CD4-positive, alpha-beta T cell treated with Interleukin-2 at 100 ng/mL for 4 hours (primary cell): ENCODE measurements at regions not wholly inside any gene's neighbourhood (a gene's known extent, or its start where the extent isn't known, plus 50 kb on each side); places are given as distances from the start of the nearest gene placed in this dataset.
"Not testable (repeated sequence)": the region's sequence is repeated elsewhere in the genome, so short reads cannot be mapped to it uniquely, and the experiment has no call there.

ENCODE experiments used
- DNase-seq: peaks from one replicate; pipeline ENCODE4 v3.0.0-alpha.2; 2020; ENCODE audit warnings: low spot score

DNA sequence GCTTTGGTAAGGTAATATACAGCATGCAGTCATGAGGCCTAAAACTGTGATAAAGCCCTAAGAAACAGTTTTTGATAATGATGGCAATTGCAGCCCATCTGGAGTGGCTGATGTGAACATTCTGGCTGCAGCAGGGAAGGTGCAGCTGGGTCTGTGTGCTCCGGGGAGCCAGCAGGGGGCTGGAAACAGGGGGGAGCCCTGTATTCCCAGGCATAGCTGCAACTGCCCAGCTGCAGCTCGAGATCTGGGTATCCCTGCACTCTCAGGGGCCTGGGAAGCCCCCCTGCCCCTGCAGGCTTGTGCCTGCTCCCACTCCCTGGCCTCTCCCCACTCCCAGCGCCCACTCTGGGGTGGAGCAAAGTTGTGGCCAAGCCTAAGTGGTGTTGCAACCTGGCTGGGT, 95.6 kb downstream of the RRAGB start:
- no peak for DNase-seq

DNA sequence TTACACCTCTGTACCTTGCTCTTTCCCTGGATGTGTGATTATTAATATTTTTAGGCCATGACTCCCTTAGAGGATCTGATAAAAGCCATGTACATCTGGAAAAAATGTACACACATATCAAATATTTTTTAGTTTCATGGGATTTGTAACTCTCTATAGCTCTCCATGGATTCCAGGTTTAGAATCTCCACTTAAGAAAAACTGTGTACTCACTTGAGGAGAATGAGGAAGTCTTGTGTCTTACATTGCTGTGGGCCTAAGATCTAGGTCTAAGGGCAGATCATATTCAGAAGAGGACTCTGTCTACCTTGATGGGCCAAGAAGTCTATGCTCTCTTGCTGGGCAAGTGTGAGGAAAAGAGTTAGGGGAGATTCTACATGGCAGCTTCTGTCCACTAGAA, 98.0 kb downstream of the RRAGB start:
- no peak for DNase-seq

DNA sequence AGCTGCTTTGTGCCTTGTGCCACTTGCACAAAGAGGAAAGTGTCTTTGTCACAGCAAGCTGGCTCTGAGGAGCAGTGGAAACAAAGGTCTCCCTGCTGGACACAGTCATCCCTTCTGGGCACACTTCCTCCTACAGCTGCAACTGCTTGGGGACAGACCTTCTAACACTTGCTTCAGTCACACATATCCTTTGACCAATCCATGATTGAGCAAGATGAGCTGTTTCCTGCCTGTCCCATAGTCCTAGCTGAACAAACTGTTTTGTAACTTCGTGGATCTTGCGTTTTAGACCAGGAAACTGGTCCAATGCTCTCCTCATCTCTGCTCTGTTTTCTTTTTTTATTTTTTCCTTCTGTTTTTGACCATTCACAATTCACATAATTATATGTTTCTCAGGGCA, 98.5 kb downstream of the RRAGB start:
- no peak for DNase-seq

DNA sequence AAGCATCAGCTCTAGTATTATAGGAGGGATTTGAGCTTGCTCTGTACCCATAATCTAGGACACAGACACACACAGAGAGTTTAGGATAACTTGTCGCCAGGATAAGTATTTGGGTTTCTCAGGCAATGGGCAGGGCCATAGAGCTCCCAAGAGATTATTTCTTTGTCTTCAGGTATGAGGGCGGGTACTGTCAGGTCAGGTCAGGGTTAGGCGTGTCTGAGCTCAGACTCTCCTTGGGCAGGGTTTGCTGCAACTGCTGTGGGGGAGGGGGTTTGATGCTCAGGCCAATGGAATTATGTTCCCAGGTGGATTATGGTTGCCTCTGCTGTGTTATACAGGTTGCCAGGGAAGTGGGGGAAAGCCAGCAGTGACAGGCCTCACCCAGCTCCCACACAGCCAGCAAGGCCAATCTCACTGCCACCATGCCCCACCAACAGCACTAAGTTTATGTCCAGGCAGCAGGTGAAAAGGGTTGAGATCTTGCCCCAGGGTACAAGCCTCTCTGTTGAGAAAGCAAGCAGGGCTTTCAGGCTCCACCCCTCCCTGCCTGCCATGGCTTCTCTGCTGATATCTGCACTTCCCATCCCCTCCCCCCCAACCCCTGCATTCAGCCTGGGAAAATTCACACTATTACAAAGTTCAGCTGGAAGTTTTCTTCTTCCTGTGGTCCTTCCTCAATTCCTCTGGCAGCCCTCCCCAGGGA, 101.3 kb downstream of the RRAGB start:
- DNase-seq: no peak

DNA sequence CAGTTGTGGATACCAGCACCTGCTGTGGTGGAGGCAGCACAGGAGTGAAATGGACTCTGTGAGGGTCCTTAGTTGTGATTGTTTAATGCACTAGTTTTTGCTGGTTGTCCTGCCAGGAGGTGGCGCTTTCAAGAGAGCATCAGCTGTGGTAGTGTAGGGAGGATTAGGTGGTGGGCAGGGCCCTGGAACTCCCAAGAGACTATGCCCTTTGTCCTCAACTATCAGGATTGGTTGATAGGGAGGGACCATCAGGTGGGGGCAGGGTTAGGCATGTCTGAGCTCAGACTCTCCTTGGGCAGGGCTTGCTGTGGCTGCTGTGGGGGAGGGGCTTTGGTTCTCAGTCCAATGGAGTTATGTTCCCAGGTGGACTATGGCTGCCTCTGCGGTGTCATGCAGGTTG, 121.9 kb downstream of the RRAGB start:
- no peak for DNase-seq

DNA sequence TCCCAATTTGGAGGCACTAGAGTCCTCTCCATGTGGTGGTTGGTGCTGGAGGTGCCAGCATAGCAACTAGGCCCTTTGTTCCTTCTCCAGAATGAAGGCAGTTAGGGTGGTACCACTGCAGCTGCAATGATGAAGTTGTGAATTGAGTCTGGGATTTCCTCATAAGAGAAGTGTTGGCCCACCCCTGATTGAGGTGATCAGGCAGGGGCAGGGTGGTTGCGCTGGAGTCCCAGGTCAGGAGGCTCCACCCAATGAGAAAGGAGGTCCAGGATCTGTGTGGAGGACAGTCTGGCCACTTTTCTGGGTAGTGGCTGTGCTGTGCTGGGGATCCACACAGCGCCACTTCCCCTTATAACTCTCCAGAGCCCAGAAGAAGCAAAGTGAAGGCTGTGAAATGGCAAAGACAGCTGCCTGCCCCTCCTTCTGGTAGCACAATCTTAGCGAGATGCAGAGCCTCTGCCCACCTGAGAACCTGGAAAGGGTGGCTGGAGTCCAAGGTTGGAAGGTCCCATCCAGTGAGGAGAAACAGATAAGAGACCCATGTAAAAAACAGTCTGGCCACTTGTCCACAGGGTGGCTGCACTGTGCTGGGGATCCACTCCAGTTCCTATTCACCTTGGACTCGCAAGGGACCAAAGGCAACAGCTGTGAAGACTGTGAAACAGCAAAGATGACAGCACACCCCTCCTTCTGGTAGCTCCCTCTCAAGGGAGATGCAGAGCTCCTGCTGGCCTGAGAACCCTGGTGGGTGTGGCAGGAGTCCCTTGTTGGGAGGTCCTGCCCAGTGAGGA, 124.6 kb downstream of the RRAGB start:
- no peak for DNase-seq

DNA sequence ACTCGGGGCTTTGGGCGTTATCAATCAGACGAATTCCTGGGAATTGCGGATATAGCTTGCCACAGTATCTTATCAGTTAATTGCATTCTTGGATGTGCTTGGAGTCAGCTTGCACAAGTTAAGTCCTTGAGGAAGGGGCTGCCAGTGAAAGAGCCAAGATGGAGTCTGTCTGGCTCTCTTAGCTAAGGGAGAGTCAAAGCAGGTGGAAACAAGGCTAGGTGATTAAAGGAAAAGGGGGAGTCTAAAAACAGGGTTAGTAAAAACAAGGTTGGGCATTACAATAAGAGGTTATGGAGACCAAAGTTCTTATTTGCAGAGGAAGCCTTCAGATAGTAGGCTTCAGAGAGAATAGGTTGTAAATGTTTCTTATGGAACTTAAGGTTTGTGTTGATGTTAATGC, 149.2 kb downstream of the RRAGB start:
- DNase-seq: not testable (repeated sequence)

DNA sequence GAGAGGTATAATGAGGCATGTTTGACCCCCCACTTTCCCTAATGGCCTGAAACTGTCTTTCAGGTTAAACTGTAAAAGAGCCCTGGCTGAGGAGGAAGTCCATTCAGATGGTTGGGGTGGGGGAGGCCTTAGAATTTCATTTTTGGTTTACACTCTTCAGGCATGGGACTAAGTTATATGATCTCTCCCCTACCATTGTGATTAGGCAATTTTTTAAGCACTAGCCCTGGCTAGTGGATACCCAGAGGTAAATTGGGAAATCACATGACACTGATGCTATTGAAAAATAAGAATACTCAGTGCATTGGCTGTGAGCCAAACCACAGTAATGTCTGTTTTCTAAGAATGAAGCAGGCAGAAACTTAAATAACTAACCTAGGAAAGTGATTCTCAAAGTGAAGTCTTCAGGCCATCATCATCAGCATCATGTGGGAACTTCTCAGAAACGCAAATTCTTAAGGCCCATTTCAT, 149.7 kb downstream of the RRAGB start:
- DNase-seq: peak; percentile 24

DNA sequence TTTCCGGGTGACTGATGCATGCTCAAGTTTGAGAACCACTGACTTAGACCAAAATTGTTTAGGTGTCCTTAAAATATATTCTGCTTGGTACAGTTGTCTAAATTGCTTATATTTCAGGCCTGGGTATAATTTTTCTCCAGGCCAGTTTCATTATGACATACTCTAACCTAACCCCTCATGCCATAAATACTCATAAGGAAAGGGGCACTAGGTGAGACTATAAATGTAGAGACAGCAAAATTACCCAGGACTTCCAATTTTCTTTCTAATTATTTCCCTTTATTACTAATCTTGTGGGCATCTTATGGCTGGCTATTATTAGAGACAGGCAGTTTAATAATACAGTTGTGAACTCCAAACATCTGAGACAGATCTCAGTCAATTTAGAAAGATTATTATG, 150.2 kb downstream of the RRAGB start:
- DNase-seq: no peak

DNA sequence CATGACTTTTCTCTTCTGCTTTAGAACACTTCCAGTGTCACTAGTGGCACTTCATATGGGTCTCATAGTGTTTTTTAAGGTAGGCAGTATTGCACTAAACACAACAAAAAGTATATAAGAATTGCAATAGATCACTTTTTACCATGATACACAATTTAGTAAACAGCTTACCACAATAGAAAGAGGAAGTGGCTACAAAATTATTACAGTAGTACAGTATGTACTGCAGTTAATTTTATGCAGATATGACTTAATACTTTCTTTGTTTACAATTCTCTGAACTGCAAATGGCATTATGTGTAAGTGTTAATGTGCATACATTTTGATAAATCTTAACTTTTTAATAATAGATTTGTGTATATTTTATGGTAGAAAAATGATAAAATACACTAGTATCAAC, 157.3 kb downstream of the RRAGB start:
- DNase-seq: no peak

DNA sequence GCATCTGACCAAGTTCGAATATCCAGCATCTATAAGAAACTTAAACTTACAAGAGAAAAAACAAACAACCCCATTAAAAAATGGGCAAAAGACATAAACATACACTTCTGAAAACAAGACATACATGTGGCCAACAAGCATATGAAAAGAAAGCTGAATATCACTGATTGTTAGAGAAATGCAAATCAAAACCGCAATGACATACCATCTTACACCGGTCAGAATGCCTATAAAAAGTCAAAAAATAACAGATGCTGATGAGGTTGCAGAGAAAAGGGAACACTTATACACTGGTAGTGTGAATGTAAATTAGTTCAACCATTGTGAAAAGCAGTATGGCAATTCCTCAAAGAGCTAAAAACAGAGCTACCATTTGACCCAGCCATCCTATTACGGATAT, 166.0 kb downstream of the RRAGB start:
- DNase-seq: not testable (repeated sequence)

DNA sequence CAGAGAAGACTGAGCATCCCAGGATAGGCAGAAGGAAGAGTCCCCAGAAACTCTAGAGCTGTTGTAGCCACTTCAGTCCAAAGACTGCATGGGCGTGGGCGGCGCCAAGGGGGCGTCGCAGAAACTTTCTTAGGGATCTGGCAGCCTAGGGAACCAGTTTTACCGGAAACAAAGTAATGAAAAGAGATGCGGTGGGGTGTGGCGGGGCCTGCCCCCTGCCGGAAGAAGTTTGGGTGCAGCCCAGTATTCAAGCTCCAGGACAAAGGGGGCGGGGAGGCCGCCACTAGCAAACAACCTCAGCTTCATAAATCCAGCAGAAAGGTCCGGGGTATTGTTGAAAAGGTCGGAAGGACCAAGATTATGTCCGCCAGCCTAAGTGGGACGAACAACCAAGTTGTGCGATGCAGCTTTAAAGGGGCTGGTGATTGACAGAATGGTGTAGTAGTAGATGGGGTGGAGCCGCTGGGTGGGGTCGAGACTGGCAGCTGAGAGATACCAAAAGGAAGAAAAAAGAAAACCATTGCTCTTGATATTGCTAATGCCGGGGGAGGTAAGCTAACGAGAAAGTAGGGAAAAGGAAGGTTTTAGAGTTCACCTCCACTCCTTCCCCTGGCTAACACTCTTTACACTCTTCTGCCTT, 190.5 kb downstream of the RRAGB start:
- DNase-seq: peak; percentile 46

DNA sequence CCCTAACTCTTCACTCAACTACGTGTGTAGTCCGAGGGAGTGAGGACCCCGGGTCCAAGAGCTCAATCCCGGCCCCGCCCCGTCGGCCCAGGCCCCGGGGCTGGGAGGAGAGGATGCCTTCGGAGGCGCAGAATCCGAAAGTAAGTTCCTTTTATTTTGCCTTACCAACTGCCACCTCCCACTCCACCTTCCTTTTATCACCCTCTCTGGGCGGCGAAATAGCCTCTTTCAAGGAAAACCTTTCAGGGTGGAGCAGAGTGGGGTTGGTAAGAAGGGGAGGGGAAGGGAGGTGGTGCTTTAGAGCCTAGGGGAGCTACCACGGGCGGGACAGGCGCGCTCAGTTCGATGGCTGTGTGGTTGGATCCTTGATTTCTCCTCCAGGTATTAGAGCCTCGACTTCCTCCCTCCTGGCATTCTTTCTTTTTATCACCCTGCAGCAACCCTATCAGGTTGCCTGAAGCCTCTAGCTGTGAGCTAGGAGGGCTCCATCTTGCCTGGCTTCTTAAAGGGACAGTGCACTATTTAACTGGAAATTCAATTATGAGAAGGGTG, 191.2 kb downstream of the RRAGB start:
- peak; percentile 8 for DNase-seq

DNA sequence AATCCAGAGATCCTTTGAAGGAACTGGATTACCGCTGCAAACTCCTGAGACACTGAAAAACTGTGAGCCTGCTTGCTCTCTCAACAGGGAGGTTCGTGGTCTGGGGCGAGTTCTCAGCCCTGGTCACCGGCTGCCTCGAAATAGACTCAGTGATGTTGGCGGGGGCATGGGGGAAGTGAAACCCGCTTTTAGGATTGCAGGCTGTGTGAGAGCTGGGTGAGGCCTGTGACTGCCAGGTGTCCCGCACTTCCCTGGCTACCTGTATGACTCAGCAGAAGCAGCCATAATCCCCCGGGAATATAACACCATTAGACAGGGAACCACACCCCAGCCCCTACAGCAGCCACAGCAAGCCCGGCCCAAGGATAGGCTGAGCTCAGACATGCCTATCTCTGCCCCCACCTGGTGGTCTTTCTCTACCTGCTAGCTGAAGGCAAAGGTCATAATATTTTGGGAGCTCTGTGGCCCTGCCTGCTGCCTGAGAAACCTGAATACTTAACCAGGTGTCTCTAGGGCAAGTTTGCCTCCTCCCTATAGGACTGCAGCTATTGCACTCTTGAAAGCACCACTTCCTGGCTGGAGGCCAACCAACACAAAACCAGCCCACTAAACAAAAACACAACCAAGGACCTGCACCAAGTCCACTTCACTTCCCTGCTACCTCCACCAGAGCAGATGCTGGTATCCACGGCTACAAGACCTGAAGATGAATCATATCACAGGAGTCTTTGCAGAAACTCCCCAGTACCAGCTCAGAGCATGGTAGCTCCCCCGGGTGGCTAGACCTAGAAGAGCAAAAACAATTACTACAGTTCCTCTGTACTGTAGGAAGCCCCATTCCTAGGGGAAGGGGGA, 202.0 kb downstream of the RRAGB start:
- DNase-seq: no peak

DNA sequence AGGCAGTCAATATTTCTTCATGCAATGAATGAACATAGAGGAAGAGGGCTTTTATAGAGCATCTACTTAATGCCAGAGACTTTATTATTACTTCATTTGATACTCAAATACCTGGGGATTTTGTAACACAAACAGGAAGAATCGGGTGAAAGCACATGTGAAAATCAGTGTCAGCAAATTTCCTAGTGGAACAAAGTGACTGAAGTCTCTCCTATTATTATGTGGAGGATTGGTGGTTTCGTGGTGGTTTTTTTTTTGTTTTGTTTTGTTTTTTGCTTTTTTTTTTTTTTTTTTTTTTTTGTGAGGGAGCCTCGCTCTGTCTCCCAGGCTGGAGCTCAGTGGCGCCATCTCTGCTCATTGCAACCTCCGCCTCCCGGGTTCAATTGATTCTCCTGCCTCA, 207.0 kb downstream of the RRAGB start:
- no peak for DNase-seq

DNA sequence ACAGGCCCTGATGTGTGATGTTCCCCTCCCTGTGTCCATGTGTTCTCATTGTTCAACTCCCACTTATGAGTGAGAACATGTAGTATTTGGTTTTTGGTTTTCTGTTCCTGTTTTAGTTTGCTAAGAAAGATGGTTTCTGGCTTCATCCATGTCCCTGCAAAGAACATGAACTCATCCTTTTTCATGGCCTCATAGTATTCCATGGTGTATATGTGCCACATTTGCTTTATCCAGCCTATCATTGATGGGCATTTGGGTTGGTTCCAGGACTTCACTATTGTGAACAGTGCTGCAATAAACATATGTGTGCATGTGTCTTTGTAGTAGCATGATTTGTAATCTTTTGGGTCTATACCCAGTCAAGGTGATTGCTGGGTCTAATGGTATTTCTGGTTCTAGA, 211.0 kb downstream of the RRAGB start:
- DNase-seq: not testable (repeated sequence)
